ENCODE measurements at regions not wholly inside any gene's neighbourhood (a gene's known extent, or its start where the extent isn't known, plus 50 kb on each side); places are given as distances from the start of the nearest gene placed in this dataset.

DNA sequence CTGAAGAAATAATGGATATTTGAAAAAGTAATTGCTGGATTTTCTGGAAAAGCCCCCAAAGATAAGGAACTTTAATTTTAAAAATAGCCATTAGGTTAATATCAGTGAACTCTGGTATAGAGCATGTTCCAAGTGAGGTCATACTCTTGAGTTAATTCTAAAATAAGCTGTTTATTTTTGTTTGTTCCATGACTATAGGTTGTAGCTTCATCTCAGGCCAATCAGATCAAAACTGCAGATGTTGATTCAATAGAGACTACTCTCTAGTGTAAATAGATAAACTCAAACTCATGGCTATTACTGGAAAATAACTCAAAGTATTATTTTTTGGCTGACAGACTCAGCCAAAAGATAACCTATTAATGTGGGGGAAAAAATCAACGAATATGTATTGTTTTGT is 815.1 kb downstream of the DIAPH3 start:
- TF ChIP-seq POLR2A (IDR thresholded peaks at IDR 0.05; ENCODE audit: low read depth, low read length), result no peak
- no peak for TF ChIP-seq TAF1 (IDR thresholded peaks at IDR 0.05; ENCODE audit: borderline replicate concordance, low read depth, low read length)

Measured in GM12892 (cell line).